ENCODE measurements at regions not wholly inside any gene's neighbourhood (a gene's known extent, or its start where the extent isn't known, plus 50 kb on each side); places are given as distances from the start of the nearest gene placed in this dataset.

DNA sequence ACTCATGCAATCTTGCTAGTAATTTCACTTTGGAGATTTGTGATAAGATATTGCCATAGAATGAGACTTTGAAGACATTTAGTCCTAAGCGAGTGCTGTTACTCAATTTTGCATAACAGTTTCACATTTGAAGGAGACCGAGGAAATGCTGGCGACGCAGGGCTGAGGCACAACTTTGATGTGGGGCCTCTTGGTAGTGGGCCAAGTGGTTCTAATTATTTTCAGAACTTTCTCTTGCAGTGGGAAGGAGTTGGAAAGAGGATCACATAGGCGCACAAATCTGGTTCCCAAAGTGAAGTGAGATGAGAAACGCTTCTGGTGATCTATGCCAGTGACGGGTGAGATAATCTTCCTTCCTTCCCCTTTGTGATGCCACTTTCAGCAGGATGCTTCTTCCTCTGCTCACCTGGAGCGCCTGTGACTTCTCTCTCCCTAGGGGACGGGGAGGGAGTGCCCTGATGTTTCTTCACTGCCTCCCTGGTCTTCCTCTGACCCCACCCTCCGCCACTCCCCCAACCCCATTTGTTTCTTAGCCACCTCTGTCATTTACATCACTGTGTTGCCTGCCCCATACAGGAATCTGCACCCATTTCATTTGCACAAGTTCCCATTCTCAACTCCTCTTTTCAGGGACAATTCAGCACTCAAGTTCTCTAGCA, 138.9 kb upstream of the MID1 start:
- ATAC-seq (ENCODE audit: low FRiP score) (no peak), DNase-seq (ENCODE audit: low spot score) (no peak)
- no peak for TF ChIP-seq CTCF (IDR thresholded peaks at IDR 0.05)

DNA sequence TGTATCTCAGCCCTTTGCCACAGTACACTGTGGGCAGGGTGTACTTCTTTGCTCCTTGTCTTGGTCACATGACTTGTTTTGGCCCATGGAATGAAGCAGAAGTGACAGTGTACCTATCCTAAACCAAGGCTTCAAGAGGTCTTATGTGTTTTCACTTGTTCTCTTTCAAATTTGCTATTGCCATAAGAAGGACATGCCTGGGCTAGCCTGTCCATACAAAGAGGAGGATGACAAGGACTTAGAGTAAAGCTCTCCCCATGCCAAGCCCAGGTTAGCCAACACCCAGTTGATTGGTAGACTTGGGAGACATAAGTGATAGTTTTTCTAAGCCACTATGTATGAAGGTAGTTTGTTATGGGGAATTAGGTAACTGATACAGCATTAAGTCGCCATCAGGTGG, 141.1 kb upstream of the MID1 start:
- no peak for DNase-seq (ENCODE audit: low spot score)
- TF ChIP-seq CTCF (IDR thresholded peaks at IDR 0.05): no peak
- ATAC-seq (ENCODE audit: low FRiP score): no peak

DNA sequence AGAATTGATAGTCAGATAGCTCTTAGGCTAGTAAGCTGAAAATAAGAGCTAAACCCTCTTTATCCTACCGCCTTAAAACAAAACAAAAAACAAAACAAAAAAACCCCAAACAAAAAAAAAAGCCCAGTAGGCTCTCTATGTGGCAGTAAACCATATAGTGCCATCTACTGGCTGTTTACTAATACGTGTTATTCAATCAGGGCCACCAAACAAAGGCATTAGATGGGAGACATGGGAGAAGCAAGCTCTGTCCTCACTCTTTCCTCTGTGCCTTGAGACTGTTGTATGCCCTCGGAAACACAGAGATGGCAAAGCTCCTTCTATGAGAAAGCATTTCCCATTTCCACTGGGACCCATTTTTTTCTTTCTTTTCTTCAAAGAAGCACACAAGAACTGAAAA, 148.8 kb upstream of the MID1 start:
- TF ChIP-seq CTCF (IDR thresholded peaks at IDR 0.05): no peak
- no peak for ATAC-seq (ENCODE audit: low FRiP score)

GRCh38 chrX:10769696-10770619, 149.6 kb upstream of the MID1 start:
- TF ChIP-seq CTCF (IDR thresholded peaks at IDR 0.05): no peak
- ATAC-seq (ENCODE audit: low FRiP score): no peak
- no peak for DNase-seq (ENCODE audit: low spot score)

More for the DNA sequence above, 148.8 kb upstream of the MID1 start:
- no peak for DNase-seq (ENCODE audit: low spot score)

- no peak for DNase-seq (ENCODE audit: low spot score)
- no peak for TF ChIP-seq CTCF (IDR thresholded peaks at IDR 0.05)
- ATAC-seq (ENCODE audit: low FRiP score): no peak
These were observed 152.9 kb upstream of the MID1 start for GRCh38 chrX:10773318-10773717.

DNA sequence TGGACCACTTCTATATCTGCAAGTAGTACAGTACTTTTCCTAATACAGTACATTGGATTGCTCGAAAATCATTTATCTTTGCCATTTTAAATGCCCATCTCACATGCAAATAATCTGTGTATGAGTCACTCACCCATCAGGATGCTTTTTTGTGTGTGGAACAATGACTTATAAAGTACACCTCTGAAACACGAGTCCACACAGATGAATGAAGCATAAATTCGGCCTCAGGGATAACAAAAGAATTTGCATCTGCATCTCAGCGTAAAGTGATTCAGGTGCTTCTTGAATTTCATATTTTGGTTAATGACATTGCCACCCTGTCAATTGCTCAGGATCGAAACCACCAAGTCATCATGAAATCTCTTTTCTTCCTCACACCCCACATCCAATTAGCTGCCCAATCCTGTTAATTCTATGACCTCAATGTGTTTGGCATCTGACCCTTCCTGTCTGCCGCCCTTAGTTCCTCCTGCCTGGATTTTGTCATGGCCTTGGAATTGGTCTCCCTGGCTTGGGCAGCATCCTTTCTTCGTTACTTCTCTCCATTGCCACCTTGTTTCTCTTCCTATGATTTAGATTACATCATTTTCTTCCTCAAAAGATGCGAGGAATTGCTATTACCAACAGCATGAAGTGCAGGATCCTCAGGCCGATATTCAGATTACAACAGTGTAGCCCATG, 161.6 kb upstream of the MID1 start:
- TF ChIP-seq CTCF (IDR thresholded peaks at IDR 0.05): no peak
- DNase-seq (ENCODE audit: low spot score): no peak
- no peak for ATAC-seq (ENCODE audit: low FRiP score)

Data from omental fat pad (tissue), 3 donors.